GM12878 (cell line): ENCODE measurements at regions not wholly inside any gene's neighbourhood (a gene's known extent, or its start where the extent isn't known, plus 50 kb on each side); places are given as distances from the start of the nearest gene placed in this dataset.

Source experiments
- ATAC-seq: fragments of 200-7000 bp; cut with Tn5 transposase; 3 replicates; pipeline ENCODE4 v1.9.1; 2020; ENCODE audit warnings: mild to moderate bottlenecking, moderate library complexity
- BruUV-seq: library from RNA; stranded (reverse); fragments of 400-500 nt; replicated peaks from 2 replicates; lab custom pipeline; 2021; lab: Mats Ljungman, UMichigan
- CTCF ChIA-PET: fragments of 300-600 bp; sonication (Branson Sonifier 250); formaldehyde crosslinking; extraction: SDS; loops from one replicate; lab custom pipeline; 2021; ENCODE audit warnings: inconsistent platforms; lab: Yijun Ruan, JAX
- POLR2A ChIA-PET: fragments of 350-600 bp; formaldehyde crosslinking; extraction: SDS; loops from one replicate; lab custom pipeline; 2021; ENCODE audit warnings: inconsistent platforms; lab: Charles Lee
- RAD21 ChIA-PET: fragments of 300-600 bp; sonication (Branson Sonifier 250); formaldehyde crosslinking; loops from one replicate; lab custom pipeline; 2023; ENCODE audit warnings: antibody characterized with exemption; ENCODE audit not compliant: unreplicated experiment; lab: Charles Lee
- SMC1A ChIA-PET: fragments of 300-600 bp; sonication (Branson Sonifier 250); formaldehyde crosslinking; loops from one replicate; lab custom pipeline; 2023; ENCODE audit not compliant: unreplicated experiment, uncharacterized antibody; lab: Charles Lee
- DNase-seq: peaks from one replicate; pipeline ENCODE4 v3.0.0-alpha.2; 2011; ENCODE audit warnings: low read depth, low spot score
- FAIRE-seq: peaks from 3 replicates; lab custom pipeline; 2011; peaks lifted over from hg19 to GRCh38; lab: Jason Lieb, UNC
- H2AFZ ChIP-seq: 2 replicates; pipeline ENCODE4 v1.6.0; 2011; ENCODE audit warnings: low read depth, low read length, control low read depth; ENCODE audit not compliant: control insufficient read depth
- H3K27ac ChIP-seq: 2 replicates; pipeline ENCODE4 v1.5.1; 2011; ENCODE audit warnings: control low read depth; ENCODE audit not compliant: control insufficient read depth, insufficient read depth
- H3K27me3 ChIP-seq, 2 experiments: replicated peaks in 1 of 2; 2 replicates each; pipeline versions ENCODE4 v1.6.0 to v1.6.1; 2011; ENCODE audit warnings: low read length in 1 of 2; ENCODE audit not compliant: control insufficient read depth in 2 of 2, insufficient read depth in 2 of 2
- H3K36me3 ChIP-seq, 2 experiments: 2 replicates each; pipeline ENCODE4 v1.5.1; 2011; ENCODE audit warnings: low read length in 1 of 2; ENCODE audit not compliant: control insufficient read depth in 2 of 2, insufficient read depth in 2 of 2
- H3K4me1 ChIP-seq: 2 replicates; pipeline ENCODE4 v1.6.1; 2011; ENCODE audit warnings: mild to moderate bottlenecking, low read length, moderate library complexity, mixed read lengths; ENCODE audit not compliant: control insufficient read depth, insufficient read depth
- H3K4me2 ChIP-seq: 2 replicates; pipeline ENCODE4 v1.6.0; 2011; ENCODE audit warnings: control low read depth; ENCODE audit not compliant: control insufficient read depth, insufficient read depth
- H3K4me3 ChIP-seq: fragments of 200-600 bp; sonication (generic); 2 replicates; pipeline ENCODE4 v1.5.1; 2016
- H3K79me2 ChIP-seq: 2 replicates; pipeline ENCODE4 v1.6.0; 2011; ENCODE audit warnings: low read length; ENCODE audit not compliant: control insufficient read depth, insufficient read depth
- H3K9ac ChIP-seq: 2 replicates; pipeline ENCODE4 v1.8.0; 2011; ENCODE audit warnings: low read length, control low read depth, mixed read lengths; ENCODE audit not compliant: control insufficient read depth, insufficient read depth
- H3K9me3 ChIP-seq: replicated peaks from 3 replicates; pipeline ENCODE4 v1.5.1; 2011; ENCODE audit warnings: mild to moderate bottlenecking, low read length; ENCODE audit not compliant: control insufficient read depth, insufficient read depth
- H4K20me1 ChIP-seq: 2 replicates; pipeline ENCODE4 v1.6.0; 2011; ENCODE audit not compliant: control insufficient read depth, insufficient read depth
- E2F4 ChIP-seq: IDR thresholded peaks from 2 replicates; pipeline ENCODE4 v1.6.1; 2012; ENCODE audit warnings: low read depth, low read length, improper control_type of control experiment
- FOS ChIP-seq: IDR thresholded peaks from 3 replicates; pipeline ENCODE4 v1.6.1; 2011; ENCODE audit warnings: borderline replicate concordance; ENCODE audit not compliant: insufficient read length; ENCODE audit errors: extremely low read depth
- MEF2B ChIP-seq: fragments of 450-650 bp; IDR thresholded peaks from 2 replicates; pipeline ENCODE4 v1.6.1; 2018; ENCODE audit warnings: mild to moderate bottlenecking, moderate library complexity; ENCODE audit not compliant: partially characterized antibody, poor library complexity, severe bottlenecking
- NFYB ChIP-seq: IDR thresholded peaks from 2 replicates; pipeline ENCODE4 v1.6.1; 2011; ENCODE audit warnings: low read depth, mild to moderate bottlenecking, low read length, improper control_type of control experiment, moderate library complexity; ENCODE audit not compliant: insufficient read depth
- NR2C1 ChIP-seq: fragments of 450-650 bp; IDR thresholded peaks from 2 replicates; pipeline ENCODE4 v1.6.1; 2017; ENCODE audit warnings: antibody characterized with exemption, mild to moderate bottlenecking, moderate library complexity
- RFX5 ChIP-seq: IDR thresholded peaks from 2 replicates; pipeline ENCODE4 v1.6.1; 2011; ENCODE audit warnings: low read depth, low read length, improper control_type of control experiment
- SIN3A ChIP-seq: IDR thresholded peaks from 2 replicates; pipeline ENCODE4 v1.6.1; 2012; ENCODE audit warnings: low read depth, low read length, improper control_type of control experiment
- TBL1XR1 ChIP-seq: IDR thresholded peaks from 2 replicates; pipeline ENCODE4 v1.6.1; 2012; ENCODE audit warnings: low read depth, low read length, improper control_type of control experiment
- TCF3 ChIP-seq: IDR thresholded peaks from 2 replicates; pipeline ENCODE4 v1.6.1; 2012; ENCODE audit warnings: low read depth, mild to moderate bottlenecking, low read length, borderline replicate concordance; ENCODE audit not compliant: insufficient read depth
- USF1 ChIP-seq: IDR thresholded peaks from 2 replicates; pipeline ENCODE4 v1.6.1; 2011; ENCODE audit warnings: borderline replicate concordance, low read depth, mild to moderate bottlenecking, moderate library complexity, mixed read lengths, low read length; ENCODE audit not compliant: insufficient read depth; ENCODE audit errors: extremely low read length
- ZNF217 ChIP-seq: fragments of 450-650 bp; IDR thresholded peaks from 2 replicates; pipeline ENCODE4 v1.6.1; 2017; ENCODE audit warnings: antibody characterized with exemption, mild to moderate bottlenecking
- WGBS: methylation state at CpG from one replicate; pipeline ENCODE4 v1.1.6; 2016; ENCODE audit warnings: low lambda C conversion rate; ENCODE audit not compliant: insufficient replicate concordance, insufficient coverage; ENCODE audit errors: missing lambda C conversion rate; 5-methylcytosine and 5-hydroxymethylcytosine counted together
- in situ Hi-C: fragments of 300-500 bp; cut with MboI; formaldehyde crosslinking; loops from 9 replicates; pipeline ENCODE4 v1.14.3; 2018; ENCODE audit warnings: mixed read lengths
- intact Hi-C: fragments of 100-400 bp; cut with micrococcal nuclease; formaldehyde crosslinking; loops from one replicate; pipeline ENCODE4 v1.14.2; 2022; ENCODE audit not compliant: unreplicated experiment

GRCh38 chr14:34361504-34362011 lies 100.5 kb downstream of the SPTSSA start:
- in situ Hi-C loops, result no loop called here
- Histone ChIP-seq H3K27me3 (no peaks in the 10 kb centered on the region), H2AFZ (no peak overlapping the region), H3K4me1 (no peaks in the 10 kb centered on the region), H3K27ac (no peak overlapping the region), H3K4me3 (no peak overlapping the region), H3K4me2 (no peak overlapping the region), H4K20me1 (no peaks in the 10 kb centered on the region), H3K36me3 (no peaks in the 10 kb centered on the region), H3K9me3 (no peaks in the 10 kb centered on the region), H3K79me2 (no peaks in the 10 kb centered on the region), H3K9ac (no peak overlapping the region)
- FAIRE-seq (no peak), ATAC-seq (no peak), DNase-seq (no peak)
- intact Hi-C loops, result no loop called here
- 88% methylated on average over 2 of the region's 2 CpGs for WGBS
- CTCF ChIA-PET, result interaction anchor here (0.7 to 1.4 kb wide), 5 partner anchors 30 to 102 kb away, joined by 3 to 4 read pairs (median 4); no protein-coding TSS in a partner anchor
- POLR2A ChIA-PET, result no interaction called here
- RAD21 ChIA-PET, result interaction anchor here (0.6 kb wide), 1 partner anchor 23 kb away, joined by 3 read pairs; no protein-coding TSS in a partner anchor
- no TSS peak for BruUV-seq
- TF ChIP-seq MEF2B, result no peak
- TF ChIP-seq TBL1XR1, result no peak
- no peak for TF ChIP-seq E2F4
- TF ChIP-seq USF1, result no peak
- no peak for TF ChIP-seq ZNF217
- TF ChIP-seq NR2C1, result no peak
- no peak for TF ChIP-seq RFX5
- TF ChIP-seq SIN3A, result no peak
- no peak for TF ChIP-seq TCF3
- TF ChIP-seq FOS, result no peak
- no peak for TF ChIP-seq NFYB
- SMC1A ChIA-PET, result interaction anchor here (0.9 to 1.7 kb wide), 5 partner anchors 10 to 435 kb away, joined by 3 to 6 read pairs (median 3); no protein-coding TSS in a partner anchor
